ENCODE measurements at regions not wholly inside any gene's neighbourhood (a gene's known extent, or its start where the extent isn't known, plus 50 kb on each side); places are given as distances from the start of the nearest gene placed in this dataset.

DNA sequence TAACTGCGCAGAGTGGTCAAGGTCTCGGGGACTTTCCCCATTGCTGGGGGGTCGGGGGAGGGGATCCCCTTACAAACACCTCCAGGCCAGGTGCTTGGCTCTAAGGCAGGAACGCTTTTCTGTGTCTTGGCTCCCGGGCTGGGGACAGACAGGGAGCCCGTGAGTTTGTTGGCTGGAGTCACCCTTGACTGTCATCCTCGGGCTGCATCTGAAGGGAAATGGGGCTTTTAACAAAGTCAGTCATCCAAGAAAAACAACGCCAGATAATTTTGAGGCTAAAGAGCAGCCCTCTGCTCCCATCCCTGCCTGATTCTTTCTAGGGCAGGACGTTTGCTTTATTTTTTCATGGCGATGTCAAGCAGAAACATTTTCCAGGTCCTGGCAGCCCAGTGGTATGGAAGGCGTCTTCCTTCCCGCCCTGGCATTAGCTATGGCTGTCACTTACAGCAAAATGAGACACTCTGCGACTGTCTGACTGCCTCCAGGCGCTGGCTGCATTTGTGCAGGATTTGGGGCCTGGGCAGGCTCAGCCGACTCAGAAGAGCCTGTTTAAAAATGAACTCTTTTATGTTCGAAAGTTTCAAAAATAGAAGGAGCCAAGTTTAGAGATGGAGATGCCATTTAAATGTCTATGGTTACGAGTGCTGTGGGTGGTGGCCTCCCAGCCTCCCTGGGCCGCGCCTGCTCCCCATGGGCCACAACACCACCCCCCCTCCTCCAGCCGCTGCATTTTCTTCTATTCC, 54.7 kb upstream of the TNS3 start:
- TF ChIP-seq EZH2 (IDR thresholded peaks at IDR 0.05; ENCODE audit: borderline replicate concordance, low read length), result no peak
- TF ChIP-seq, protein P1, sequence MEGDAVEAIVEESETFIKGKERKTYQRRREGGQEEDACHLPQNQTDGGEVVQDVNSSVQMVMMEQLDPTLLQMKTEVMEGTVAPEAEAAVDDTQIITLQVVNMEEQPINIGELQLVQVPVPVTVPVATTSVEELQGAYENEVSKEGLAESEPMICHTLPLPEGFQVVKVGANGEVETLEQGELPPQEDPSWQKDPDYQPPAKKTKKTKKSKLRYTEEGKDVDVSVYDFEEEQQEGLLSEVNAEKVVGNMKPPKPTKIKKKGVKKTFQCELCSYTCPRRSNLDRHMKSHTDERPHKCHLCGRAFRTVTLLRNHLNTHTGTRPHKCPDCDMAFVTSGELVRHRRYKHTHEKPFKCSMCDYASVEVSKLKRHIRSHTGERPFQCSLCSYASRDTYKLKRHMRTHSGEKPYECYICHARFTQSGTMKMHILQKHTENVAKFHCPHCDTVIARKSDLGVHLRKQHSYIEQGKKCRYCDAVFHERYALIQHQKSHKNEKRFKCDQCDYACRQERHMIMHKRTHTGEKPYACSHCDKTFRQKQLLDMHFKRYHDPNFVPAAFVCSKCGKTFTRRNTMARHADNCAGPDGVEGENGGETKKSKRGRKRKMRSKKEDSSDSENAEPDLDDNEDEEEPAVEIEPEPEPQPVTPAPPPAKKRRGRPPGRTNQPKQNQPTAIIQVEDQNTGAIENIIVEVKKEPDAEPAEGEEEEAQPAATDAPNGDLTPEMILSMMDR (IDR thresholded peaks at IDR 0.05; ENCODE audit: low read length), result no peak

All from OCI-LY1 (cell line).